Mesenchymal stem cell (in vitro differentiated cells and primary cell): ENCODE measurements at regions not wholly inside any gene's neighbourhood (a gene's known extent, or its start where the extent isn't known, plus 50 kb on each side); places are given as distances from the start of the nearest gene placed in this dataset.

Source experiments
- DNase-seq: peaks from one replicate; pipeline ENCODE4 v3.0.0-alpha.2; 2013
- H2AFZ ChIP-seq: one replicate; pipeline ENCODE4 v1.6.1; 2013; ENCODE audit warnings: low read depth, mild to moderate bottlenecking, control low read depth, inconsistent platforms, low read length, moderate library complexity
- H2AK5ac ChIP-seq: 2 replicates; pipeline ENCODE4 v1.6.1; 2013; ENCODE audit warnings: low read length, moderate library complexity, mild to moderate bottlenecking, inconsistent platforms; ENCODE audit not compliant: severe bottlenecking
- H2BK120ac ChIP-seq: one replicate; pipeline ENCODE4 v1.6.1; 2013; ENCODE audit warnings: low read depth, mild to moderate bottlenecking, inconsistent platforms, low read length, moderate library complexity
- H2BK12ac ChIP-seq, 2 experiments: one replicate each; pipeline ENCODE4 v1.6.1; 2013; ENCODE audit warnings: inconsistent platforms in 2 of 2, low read length in 2 of 2, mild to moderate bottlenecking in 2 of 2, moderate library complexity in 2 of 2, control low read depth in 1 of 2
- H2BK15ac ChIP-seq: one replicate; pipeline ENCODE4 v1.6.1; 2013; ENCODE audit warnings: mild to moderate bottlenecking, low read depth, inconsistent platforms; ENCODE audit not compliant: poor library complexity, severe bottlenecking
- H2BK5ac ChIP-seq: 2 replicates; pipeline ENCODE4 v1.6.1; 2013; ENCODE audit warnings: low read depth, mild to moderate bottlenecking, low read length, control low read depth, inconsistent platforms; ENCODE audit not compliant: poor library complexity, severe bottlenecking
- H3K14ac ChIP-seq, 2 experiments: one replicate each; pipeline ENCODE4 v1.6.1; 2013; ENCODE audit warnings: inconsistent platforms in 2 of 2, low read length in 2 of 2, control low read depth in 1 of 2, mild to moderate bottlenecking in 1 of 2, moderate library complexity in 1 of 2
- H3K18ac ChIP-seq, 2 experiments: one replicate each; pipeline ENCODE4 v1.6.1; 2013; ENCODE audit warnings: inconsistent platforms in 2 of 2, low read length in 2 of 2, control low read depth in 1 of 2, low read depth in 1 of 2, mild to moderate bottlenecking in 1 of 2
- H3K23ac ChIP-seq, 2 experiments: one replicate each; pipeline ENCODE4 v1.6.1; 2013; ENCODE audit warnings: inconsistent platforms in 2 of 2, low read length in 2 of 2, mild to moderate bottlenecking in 2 of 2, moderate library complexity in 2 of 2, control low read depth in 1 of 2
- H3K27ac ChIP-seq: 2 replicates; pipeline ENCODE4 v1.5.1; 2013; ENCODE audit warnings: mild to moderate bottlenecking, moderate library complexity, low read length, control low read depth, inconsistent platforms; ENCODE audit not compliant: poor library complexity, severe bottlenecking
- H3K27me3 ChIP-seq, 2 experiments: 2 replicates each; pipeline versions ENCODE4 v1.6.1 to v1.7.0; 2013; ENCODE audit warnings: low read length in 2 of 2, mild to moderate bottlenecking in 2 of 2, moderate library complexity in 2 of 2, control low read depth in 1 of 2, inconsistent platforms in 1 of 2; ENCODE audit not compliant: control insufficient read depth in 1 of 2, insufficient read depth in 1 of 2
- H3K36me3 ChIP-seq, 2 experiments: 2 replicates each; pipeline versions ENCODE4 v1.6.1 to v1.7.0; 2013; ENCODE audit warnings: low read length in 2 of 2, control low read depth in 1 of 2, inconsistent platforms in 1 of 2, low read depth in 1 of 2, mild to moderate bottlenecking in 1 of 2; ENCODE audit not compliant: insufficient read depth in 2 of 2, control insufficient read depth in 1 of 2
- H3K4ac ChIP-seq, 2 experiments: one replicate each; pipeline ENCODE4 v1.6.1; 2013; ENCODE audit warnings: inconsistent platforms in 2 of 2, low read length in 2 of 2, mild to moderate bottlenecking in 2 of 2, moderate library complexity in 2 of 2, control low read depth in 1 of 2, low read depth in 1 of 2
- H3K4me1 ChIP-seq: 2 replicates; pipeline ENCODE4 v1.6.1; 2013; ENCODE audit warnings: low read depth, low read length, control low read depth; ENCODE audit not compliant: control insufficient read depth, insufficient read depth
- H3K4me2 ChIP-seq: 2 replicates; pipeline ENCODE4 v1.6.1; 2013; ENCODE audit warnings: low read length, mild to moderate bottlenecking, inconsistent platforms; ENCODE audit not compliant: poor library complexity, severe bottlenecking
- H3K4me3 ChIP-seq, 2 experiments: 2 replicates each; pipeline versions ENCODE4 v1.5.1 to v1.7.0; 2013; ENCODE audit warnings: low read length in 2 of 2, mild to moderate bottlenecking in 2 of 2, control low read depth in 1 of 2, low read depth in 1 of 2; ENCODE audit not compliant: insufficient read depth in 1 of 2
- H3K79me1 ChIP-seq: replicated peaks from 2 replicates; pipeline ENCODE4 v1.6.1; 2013; ENCODE audit warnings: mild to moderate bottlenecking, control low read depth, low read length, inconsistent platforms; ENCODE audit not compliant: poor library complexity, severe bottlenecking
- H3K9ac ChIP-seq: 2 replicates; pipeline ENCODE4 v1.7.0; 2013; ENCODE audit warnings: mild to moderate bottlenecking, low read length, moderate library complexity
- H3K9me3 ChIP-seq: 2 replicates; pipeline ENCODE4 v1.7.0; 2013; ENCODE audit warnings: mild to moderate bottlenecking, low read length; ENCODE audit not compliant: control insufficient read depth
- H4K8ac ChIP-seq: one replicate; pipeline ENCODE4 v1.6.1; 2013; ENCODE audit warnings: inconsistent platforms, mild to moderate bottlenecking, low read length, moderate library complexity
- H4K91ac ChIP-seq: one replicate; pipeline ENCODE4 v1.6.1; 2013; ENCODE audit warnings: mild to moderate bottlenecking, low read length, inconsistent platforms
- WGBS: methylation state at CpG from one replicate; pipeline ENCODE4 v1.1.7; 2013; ENCODE audit warnings: mixed read lengths; 5-methylcytosine and 5-hydroxymethylcytosine counted together

DNA sequence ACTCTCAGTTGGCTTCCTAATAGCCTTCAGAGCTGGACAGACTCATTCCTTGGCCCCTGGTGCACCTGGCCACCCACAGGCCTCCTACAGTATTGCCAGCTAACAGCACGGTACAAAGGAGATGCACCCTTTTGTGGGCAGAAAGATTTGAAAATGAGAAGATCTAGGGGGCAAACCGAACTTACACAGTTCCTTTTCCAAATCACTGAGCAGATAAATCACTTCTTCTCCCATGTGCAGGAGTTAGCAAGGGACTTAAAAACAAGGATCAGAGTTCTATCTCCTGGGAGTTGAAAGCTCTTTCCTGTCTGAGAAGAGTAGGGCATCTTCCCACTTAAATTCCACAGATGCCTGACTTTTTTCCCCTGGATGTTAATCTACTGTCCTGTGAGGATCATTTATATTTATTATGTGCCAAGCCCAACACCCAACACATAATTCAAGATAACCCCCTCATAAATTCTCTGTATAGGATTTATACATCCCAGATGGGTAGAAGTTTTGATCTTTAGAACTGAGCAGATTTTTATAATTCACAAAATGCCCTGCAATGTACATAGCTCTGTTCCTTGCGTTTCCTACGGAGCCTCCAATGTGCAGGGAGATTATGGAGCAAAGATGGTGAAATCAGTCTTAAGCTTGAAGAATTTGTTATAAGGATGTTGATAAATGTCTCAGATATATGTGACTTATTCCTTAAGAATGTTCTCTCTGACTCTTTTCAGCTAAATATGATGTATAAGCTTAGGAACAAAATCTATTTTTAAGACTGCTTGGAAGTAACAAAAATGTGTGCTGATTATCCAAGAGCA lies 207.2 kb upstream of the DAPK1 start:
- WGBS, result 19% methylated on average over 4 of the region's 4 CpGs
- H3K14ac ChIP-seq, result no peak overlapping the region
- H3K4ac ChIP-seq, result peak overlapping the region; percentile 67 to 77
- no peaks in the 10 kb centered on the region for H3K9me3 ChIP-seq
- H3K4me2 ChIP-seq, result peak overlapping the region; percentile 40
- H3K9ac ChIP-seq, result no peak overlapping the region
- H2BK12ac ChIP-seq, result peak overlapping the region; percentile 64 to 93
- H4K8ac ChIP-seq, result peak overlapping the region; percentile 79
- no peak overlapping the region for H2BK5ac ChIP-seq
- H3K4me3 ChIP-seq, result no peak overlapping the region
- H3K36me3 ChIP-seq, result no peaks in the 10 kb centered on the region
- H3K79me1 ChIP-seq, result no peaks in the 10 kb centered on the region
- H3K27ac ChIP-seq, result peak overlapping the region; percentile 74
- peak overlapping the region; percentile 54 for H4K91ac ChIP-seq
- H3K18ac ChIP-seq, result peak overlapping the region; percentile 67 to 75
- DNase-seq, result peak; percentile 84
- peak overlapping the region; percentile 61 for H2AK5ac ChIP-seq
- H2BK15ac ChIP-seq, result no peak overlapping the region
- H3K4me1 ChIP-seq, result peaks cover 2% of the 10 kb centered on the region
- H3K23ac ChIP-seq, result no peak overlapping the region
- no peak overlapping the region for H2BK120ac ChIP-seq
- H3K27me3 ChIP-seq, result no peaks in the 10 kb centered on the region
- no peak overlapping the region for H2AFZ ChIP-seq

DNA sequence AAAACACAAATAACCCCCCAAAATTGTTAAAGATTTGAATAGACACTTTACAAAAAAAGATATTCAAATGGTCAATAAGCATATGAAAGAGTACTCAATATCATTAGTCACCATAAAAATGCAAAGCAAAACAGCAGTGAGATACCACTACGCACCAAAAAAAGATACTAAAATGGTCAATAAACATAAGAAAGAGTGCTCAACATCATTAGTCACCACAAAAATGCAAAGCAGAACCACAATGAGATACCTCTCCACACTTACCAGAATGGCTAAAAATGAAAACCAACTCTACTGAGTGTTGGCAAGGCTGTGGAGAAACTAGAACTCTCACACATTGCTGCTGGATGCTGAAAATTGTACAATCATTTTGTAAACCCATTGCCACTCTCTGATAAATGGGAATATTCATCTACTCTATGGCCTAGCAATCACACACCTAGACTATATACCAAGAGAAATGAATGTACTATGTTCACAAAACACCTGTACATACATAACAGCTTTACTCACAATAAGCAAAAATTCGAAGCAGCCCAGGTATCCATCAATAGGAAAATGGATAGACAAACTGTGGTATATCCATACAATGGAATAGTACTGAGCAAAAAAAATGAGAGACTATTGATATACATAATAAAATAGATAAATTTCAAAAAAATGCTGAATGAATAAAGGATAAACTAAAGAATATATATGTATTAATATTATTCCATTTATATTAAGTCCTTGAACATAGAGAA lies 205.0 kb upstream of the DAPK1 start:
- Histone ChIP-seq H3K9ac (no peak overlapping the region), H3K36me3 (no peaks in the 10 kb centered on the region), H2AK5ac (no peak overlapping the region), H3K9me3 (no peaks in the 10 kb centered on the region), H2BK120ac (no peak overlapping the region), H2AFZ (no peak overlapping the region), H3K27me3 (no peaks in the 10 kb centered on the region), H4K91ac (no peak overlapping the region), H2BK15ac (no peak overlapping the region), H3K4me1 (peaks cover 2% of the 10 kb centered on the region), H3K4me2 (no peak overlapping the region), H3K14ac (no peak overlapping the region), H2BK5ac (no peak overlapping the region), H3K4me3 (no peak overlapping the region), H4K8ac (no peak overlapping the region), H3K23ac (no peak overlapping the region), H3K18ac (no peak overlapping the region), H3K4ac (no peak overlapping the region), H3K79me1 (no peaks in the 10 kb centered on the region), H2BK12ac (no peak overlapping the region), H3K27ac (no peak overlapping the region)
- DNase-seq, result peak; percentile 33
- WGBS, result 0% methylated on average over 1 of the region's 2 CpGs

GRCh38 chr9:87294126-87294525 lies 203.5 kb upstream of the DAPK1 start:
- no peak overlapping the region for H3K4me2 ChIP-seq
- H3K18ac ChIP-seq, result no peak overlapping the region
- no peak overlapping the region for H3K23ac ChIP-seq
- H3K27me3 ChIP-seq, result no peaks in the 10 kb centered on the region
- WGBS, result 89% methylated on average over 1 of the region's 2 CpGs
- no peak overlapping the region for H2BK15ac ChIP-seq
- H3K14ac ChIP-seq, result no peak overlapping the region
- H3K4me1 ChIP-seq, result peaks cover 2% of the 10 kb centered on the region
- no peak overlapping the region for H3K4me3 ChIP-seq
- DNase-seq, result no peak
- no peak overlapping the region for H2BK120ac ChIP-seq
- no peak overlapping the region for H2BK5ac ChIP-seq
- no peak overlapping the region for H4K8ac ChIP-seq
- no peaks in the 10 kb centered on the region for H3K79me1 ChIP-seq
- H3K4ac ChIP-seq, result no peak overlapping the region
- H3K27ac ChIP-seq, result no peak overlapping the region
- no peak overlapping the region for H2AK5ac ChIP-seq
- H3K9me3 ChIP-seq, result no peaks in the 10 kb centered on the region
- no peak overlapping the region for H3K9ac ChIP-seq
- H3K36me3 ChIP-seq, result no peaks in the 10 kb centered on the region
- H2AFZ ChIP-seq, result no peak overlapping the region
- no peak overlapping the region for H2BK12ac ChIP-seq
- no peak overlapping the region for H4K91ac ChIP-seq

DNA sequence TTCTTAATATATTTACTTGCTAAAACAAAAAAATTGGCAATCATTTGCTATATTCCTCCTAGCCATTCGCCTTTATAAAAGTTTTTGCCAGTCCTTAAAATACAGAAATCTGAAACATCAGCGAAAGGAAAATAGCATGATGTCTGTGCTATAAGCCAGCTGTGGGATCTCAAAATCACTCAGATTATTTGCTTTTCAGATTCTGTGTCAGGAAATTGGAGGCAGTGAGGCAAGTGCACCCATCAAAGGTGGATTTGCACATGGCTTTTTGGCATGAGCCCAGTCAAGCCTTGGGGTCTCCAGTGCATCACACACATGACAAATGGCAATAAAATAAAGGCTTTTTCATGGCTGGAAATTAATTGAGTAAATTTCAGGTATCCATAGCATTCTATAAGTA lies 196.8 kb upstream of the DAPK1 start:
- no peak overlapping the region for H3K9ac ChIP-seq
- no peak overlapping the region for H4K91ac ChIP-seq
- no peaks in the 10 kb centered on the region for H3K79me1 ChIP-seq
- no peak overlapping the region for H2BK15ac ChIP-seq
- DNase-seq, result no peak
- H3K23ac ChIP-seq, result no peak overlapping the region
- no peak overlapping the region for H2BK120ac ChIP-seq
- no peak overlapping the region for H3K14ac ChIP-seq
- H2BK12ac ChIP-seq, result no peak overlapping the region
- H3K9me3 ChIP-seq, result no peaks in the 10 kb centered on the region
- WGBS, result 87% methylated on average over 2 of the region's 2 CpGs
- H3K36me3 ChIP-seq, result no peaks in the 10 kb centered on the region
- H3K4me1 ChIP-seq, result no peaks in the 10 kb centered on the region
- H3K18ac ChIP-seq, result no peak overlapping the region
- H3K27ac ChIP-seq, result no peak overlapping the region
- no peak overlapping the region for H2BK5ac ChIP-seq
- no peak overlapping the region for H3K4me3 ChIP-seq
- no peak overlapping the region for H2AFZ ChIP-seq
- no peak overlapping the region for H3K4me2 ChIP-seq
- no peaks in the 10 kb centered on the region for H3K27me3 ChIP-seq
- H2AK5ac ChIP-seq, result no peak overlapping the region
- no peak overlapping the region for H4K8ac ChIP-seq
- H3K4ac ChIP-seq, result no peak overlapping the region
